Stimulated activated CD8-positive, alpha-beta memory T cell treated with anti-CD3 and anti-CD28 coated beads, Interleukin-12 subunit alpha, Interleukin-12 subunit beta, amount 100 ng/mL, for 4 hours (primary cell): ENCODE measurements at regions not wholly inside any gene's neighbourhood (a gene's known extent, or its start where the extent isn't known, plus 50 kb on each side); places are given as distances from the start of the nearest gene placed in this dataset.

Source experiments
- DNase-seq: peaks from one replicate; pipeline ENCODE4 v3.0.0-alpha.2; 2020; ENCODE audit warnings: low read depth

GRCh38 chr2:147501968-147502367, 342.9 kb upstream of the ACVR2A start:
- DNase-seq = no peak

DNA sequence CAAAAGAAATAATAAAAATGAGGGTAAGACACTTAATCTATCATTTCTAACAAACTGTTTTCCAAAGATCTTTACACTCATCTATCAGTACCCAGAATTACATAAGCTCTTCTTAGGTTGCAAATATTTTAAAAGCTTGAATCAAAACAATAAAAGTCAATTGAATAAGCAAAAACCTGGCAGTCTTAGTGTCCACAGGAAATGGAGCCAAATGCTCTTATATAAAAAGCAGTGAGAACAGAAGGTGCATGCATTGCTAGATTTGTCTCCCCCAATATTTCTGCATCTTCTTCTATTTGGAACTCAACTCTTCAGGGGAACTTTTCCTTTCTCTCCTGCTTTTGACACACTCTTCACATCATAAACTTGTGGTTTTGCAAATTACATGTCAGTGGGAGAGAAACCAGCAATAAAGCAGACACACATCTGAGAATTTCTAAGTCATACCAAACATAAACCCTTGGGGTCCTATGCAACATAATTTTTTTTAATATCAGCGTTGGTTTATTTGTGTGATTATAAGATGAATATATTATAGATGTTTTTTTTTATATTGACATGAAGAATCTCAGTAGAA, 343.9 kb upstream of the ACVR2A start:
- no peak for DNase-seq

GRCh38 chr2:147500229-147500628, 344.6 kb upstream of the ACVR2A start:
- no peak for DNase-seq

- DNase-seq = no peak
These were observed 345.0 kb upstream of the ACVR2A start for GRCh38 chr2:147499785-147500184.

DNA sequence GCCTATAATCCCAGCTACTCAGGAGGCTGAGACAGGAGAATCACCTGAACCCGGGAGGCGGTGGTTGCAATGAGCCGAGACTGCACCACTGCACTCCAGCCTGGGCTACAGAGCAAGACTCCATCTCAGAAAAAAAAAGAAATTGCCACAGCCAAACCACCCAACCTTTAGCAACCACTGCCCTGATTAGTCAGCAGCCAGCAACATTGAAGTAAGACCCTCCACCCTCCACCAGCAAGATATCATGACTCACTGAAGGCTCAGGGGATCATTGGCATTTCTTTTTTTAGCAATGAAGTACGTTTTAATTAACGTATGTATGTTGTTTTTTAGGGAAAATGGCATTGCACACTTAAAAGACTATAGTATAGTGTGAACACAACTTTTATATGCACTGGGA, 349.1 kb upstream of the ACVR2A start:
- DNase-seq = no peak

DNA sequence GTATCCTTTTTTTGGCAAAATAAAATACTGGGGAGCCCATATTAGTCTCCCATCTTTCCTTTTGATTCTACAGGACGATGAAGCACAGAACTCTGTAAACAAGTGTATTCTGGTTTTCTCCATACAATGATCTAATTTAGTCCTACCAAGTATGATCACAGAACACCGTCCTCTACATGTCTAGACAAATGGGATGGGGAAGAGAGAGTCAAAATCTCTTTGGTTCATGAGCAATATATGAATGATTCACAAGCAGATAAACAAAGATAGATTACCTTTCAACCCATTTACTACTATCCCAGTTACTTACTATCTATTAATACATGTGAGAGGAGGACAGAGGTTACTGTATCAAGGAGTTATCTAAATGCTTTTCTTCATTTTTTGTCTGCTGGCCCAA, 352.4 kb upstream of the ACVR2A start:
- DNase-seq = no peak

GRCh38 chr2:147491506-147491905, 353.3 kb upstream of the ACVR2A start:
- DNase-seq = no peak

- no peak for DNase-seq
These were observed 354.2 kb upstream of the ACVR2A start for GRCh38 chr2:147490401-147491261.

GRCh38 chr2:147488472-147488871, 356.4 kb upstream of the ACVR2A start:
- DNase-seq = no peak

- DNase-seq = no peak
These were observed 356.9 kb upstream of the ACVR2A start for GRCh38 chr2:147487978-147488289.

- DNase-seq = no peak
These were observed 357.4 kb upstream of the ACVR2A start for GRCh38 chr2:147487286-147487977.

DNA sequence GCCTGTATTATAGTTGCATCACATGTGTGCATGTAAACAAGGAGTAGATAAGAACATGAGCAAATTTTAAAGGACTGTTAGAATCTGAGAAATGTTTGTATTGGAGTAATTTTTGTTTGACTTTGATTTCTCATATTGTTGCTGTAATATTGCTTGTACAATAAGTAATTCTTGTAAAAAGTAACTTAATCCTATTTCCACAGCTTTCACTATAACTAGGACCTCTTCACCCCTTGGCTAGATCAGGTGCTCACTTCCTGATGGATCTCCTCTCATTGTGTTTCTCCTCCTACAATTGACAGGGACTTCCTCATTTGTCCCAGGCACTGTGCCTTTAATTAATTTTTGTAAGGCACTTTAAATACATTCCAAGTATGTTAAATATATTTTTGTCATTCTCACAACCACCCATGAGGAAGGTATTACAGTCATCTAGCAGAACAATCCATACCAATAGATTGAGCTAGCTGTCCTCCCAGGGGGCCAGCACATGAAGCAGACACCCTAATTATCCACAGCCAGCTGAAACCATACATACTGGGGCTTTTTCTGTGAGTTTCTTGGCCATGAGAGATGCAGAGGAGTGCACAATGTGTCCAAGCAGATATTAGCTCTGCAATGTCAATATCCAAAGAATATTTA, 359.5 kb upstream of the ACVR2A start:
- no peak for DNase-seq

GRCh38 chr2:147483911-147484310, 360.9 kb upstream of the ACVR2A start:
- DNase-seq = no peak

DNA sequence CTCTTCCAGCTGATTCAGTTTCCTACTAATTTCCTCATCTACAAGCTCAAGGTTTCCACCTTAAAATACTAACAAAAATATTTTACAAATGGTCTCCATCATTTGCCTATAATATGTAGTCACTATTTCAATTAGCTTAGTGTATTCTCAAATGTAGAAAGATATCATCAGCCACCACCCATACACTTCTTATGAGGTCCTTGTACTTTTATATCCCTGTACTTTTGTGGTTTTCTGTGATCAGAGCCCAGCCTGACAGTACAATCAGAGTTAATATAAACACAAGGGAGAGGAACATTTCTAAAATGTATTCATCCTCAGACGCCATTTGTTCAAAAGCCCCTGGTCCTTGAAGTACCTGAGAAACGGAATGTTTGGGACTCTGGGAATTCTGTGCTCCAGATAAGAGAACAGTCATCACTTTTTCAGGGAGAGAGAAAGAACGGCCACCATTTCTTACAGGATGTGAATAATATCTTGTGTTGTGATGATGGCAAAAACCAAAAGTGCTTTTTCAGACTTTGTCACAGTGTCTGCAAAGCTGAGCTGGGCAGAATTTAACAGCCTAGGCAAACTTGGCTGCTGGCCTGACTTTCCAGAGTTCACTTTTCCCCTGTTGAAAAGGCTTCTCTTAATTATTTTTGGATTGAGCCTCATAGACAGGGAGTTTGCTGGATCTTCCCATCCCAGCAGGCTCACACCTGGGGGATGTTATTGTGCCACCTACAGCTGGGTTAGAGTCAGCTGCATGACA, 361.7 kb upstream of the ACVR2A start:
- DNase-seq = no peak

DNA sequence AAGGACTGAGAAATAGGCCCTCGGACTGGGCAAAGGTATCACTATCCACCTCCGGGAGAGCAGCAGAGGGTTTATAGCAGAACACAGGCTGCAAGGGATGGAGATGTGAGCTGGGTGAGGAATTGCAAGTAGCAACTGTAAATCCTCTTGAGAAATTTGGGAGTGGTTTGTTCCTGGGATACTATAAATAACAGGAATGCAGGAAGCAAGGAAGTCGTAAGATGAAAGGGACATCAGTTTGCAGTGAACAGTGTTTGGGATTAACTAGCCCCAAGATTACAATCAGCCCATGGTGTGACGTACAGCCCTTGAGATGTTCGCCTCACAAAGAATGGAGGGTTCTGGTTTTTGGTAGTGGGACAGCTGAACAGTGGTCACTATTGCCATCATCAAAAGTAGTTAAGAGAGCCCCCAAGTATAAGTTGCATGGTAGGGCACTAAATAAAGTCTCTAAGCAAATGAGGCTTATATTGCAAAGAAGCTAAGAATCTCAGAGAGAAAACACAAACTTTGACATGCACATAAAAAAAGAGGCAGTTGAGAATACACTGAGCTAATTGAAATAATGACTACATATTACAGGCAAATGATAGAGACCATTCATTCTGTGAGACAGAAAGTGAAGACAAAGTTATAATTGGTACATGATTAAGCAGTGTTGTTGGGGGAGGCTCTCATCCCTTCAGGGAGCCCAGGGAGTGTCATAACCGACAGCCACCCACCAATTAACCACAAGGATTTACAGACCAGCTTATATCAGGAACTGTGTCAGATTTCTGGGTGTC, 362.5 kb upstream of the ACVR2A start:
- no peak for DNase-seq

GRCh38 chr2:147479358-147479757, 365.5 kb upstream of the ACVR2A start:
- DNase-seq = no peak

- DNase-seq = no peak
These were observed 371.8 kb upstream of the ACVR2A start for GRCh38 chr2:147473075-147473474.

DNA sequence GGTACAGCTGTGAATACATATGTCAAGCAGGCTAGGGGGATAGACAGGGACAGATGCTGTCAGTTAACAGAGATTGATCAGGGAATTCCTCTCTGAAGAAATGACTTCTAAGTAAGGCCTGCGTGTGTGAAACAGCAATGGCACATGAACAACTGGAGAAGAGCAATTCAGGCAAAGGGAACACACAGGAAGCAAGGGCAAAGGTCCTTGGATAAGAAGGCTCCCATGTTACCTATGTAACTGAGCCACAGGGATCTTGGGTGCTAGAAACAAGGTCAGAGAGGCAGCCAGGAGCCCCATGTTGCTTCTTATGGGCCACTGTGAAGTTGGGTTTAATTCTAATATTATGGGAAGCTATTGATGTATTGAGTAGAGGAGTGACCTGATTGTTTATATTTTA, 373.7 kb upstream of the ACVR2A start:
- DNase-seq = no peak

DNA sequence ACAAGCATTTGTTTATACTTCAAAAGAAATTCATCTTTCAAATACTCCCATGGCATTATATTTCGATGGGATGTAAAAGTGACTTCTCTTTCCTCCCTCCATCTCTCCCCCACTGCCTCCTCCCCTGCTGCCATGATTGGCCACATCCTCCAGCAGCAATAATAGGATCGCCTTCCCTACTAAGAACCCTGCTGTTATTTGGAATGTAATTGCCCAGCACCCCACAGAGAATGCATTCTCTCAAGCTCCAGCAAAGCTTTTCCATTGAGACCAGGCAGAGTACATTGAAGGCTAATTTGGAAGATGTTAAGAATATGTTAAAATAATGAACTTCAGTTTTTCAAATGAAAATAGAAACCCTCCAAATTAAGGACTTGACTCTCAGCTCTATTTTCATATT, 375.4 kb upstream of the ACVR2A start:
- DNase-seq = no peak

DNA sequence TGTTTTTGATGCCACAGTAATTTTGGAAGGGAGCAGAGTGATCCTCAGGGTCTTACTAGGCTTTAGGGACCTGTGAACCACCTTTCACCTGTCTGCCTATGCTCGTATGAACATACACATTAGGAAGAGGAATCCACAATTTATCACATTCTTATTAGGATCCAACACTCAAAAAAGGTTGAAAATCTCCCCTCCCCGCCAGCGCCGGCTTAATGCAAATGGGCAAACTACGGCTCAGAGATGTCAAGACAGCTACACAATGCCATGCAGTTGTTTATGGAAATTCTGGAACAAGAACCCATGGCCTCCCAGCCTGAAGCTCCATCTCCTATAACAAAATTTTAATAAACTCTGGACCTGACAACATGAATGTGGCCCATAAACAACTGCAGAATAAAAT, 375.9 kb upstream of the ACVR2A start:
- DNase-seq = no peak

DNA sequence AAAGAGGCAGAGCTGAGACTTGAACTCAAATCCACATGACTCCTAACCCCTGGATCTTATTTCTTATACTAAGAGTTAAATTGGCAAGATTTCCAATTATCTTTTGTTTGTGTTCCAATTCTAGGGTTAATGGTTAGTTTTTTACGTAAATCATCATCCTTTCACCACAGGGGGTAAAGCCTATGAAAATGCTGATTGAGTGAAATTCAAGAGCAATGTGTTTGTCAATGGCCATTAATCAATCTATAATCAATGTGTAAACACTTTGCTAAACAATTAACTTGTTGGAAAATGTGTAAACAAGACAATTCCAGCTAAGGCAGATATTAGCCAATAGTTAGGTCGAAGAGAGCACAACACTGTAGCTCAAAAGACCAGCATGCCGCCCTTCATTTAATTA, 376.5 kb upstream of the ACVR2A start:
- no peak for DNase-seq
